Heart right ventricle (tissue), 16 donors: ENCODE measurements at regions not wholly inside any gene's neighbourhood (a gene's known extent, or its start where the extent isn't known, plus 50 kb on each side); places are given as distances from the start of the nearest gene placed in this dataset.

Source experiments
- ATAC-seq, 8 donors: fragments of 200-7000 bp; cut with Tn5 transposase; one replicate each; pipeline ENCODE4 v1.9.1; 2020; ENCODE audit warnings: mild to moderate bottlenecking in 8 of 8, moderate library complexity in 8 of 8, moderate number of reproducible peaks in 1 of 8
- DNase-seq, 2 donors: peaks; one replicate each; pipeline ENCODE4 v3.0.0-alpha.2; 2020
- H3K27ac ChIP-seq, 10 donors: fragments of 200-600 bp; sonication (generic) in 2 of 10; one replicate each; pipeline versions ENCODE4 v1.5.0 to v1.8.0; 2020 to 2022; ENCODE audit warnings: mild to moderate bottlenecking in 3 of 10
- H3K27me3 ChIP-seq, 7 donors: fragments of 200-600 bp; one replicate each; pipeline ENCODE4 v1.8.0; 2021 to 2022; ENCODE audit warnings: mild to moderate bottlenecking in 2 of 7
- H3K36me3 ChIP-seq, 9 donors: fragments of 200-600 bp; sonication (generic) in 1 of 9; one replicate each; pipeline versions ENCODE4 v1.5.0 to v1.8.0; 2020 to 2022; ENCODE audit warnings: mild to moderate bottlenecking in 2 of 9
- H3K4me1 ChIP-seq, 9 donors: fragments of 200-600 bp; sonication (generic) in 1 of 9; one replicate each; pipeline versions ENCODE4 v1.5.0 to v1.8.0; 2020 to 2022; ENCODE audit warnings: mild to moderate bottlenecking in 4 of 9
- H3K4me3 ChIP-seq, 10 donors: fragments of 200-600 bp; sonication (generic) in 2 of 10; one replicate each; pipeline versions ENCODE4 v1.5.0 to v1.8.0; 2020 to 2022; ENCODE audit warnings: mild to moderate bottlenecking in 7 of 10, moderate library complexity in 2 of 10
- H3K9me3 ChIP-seq, 11 donors: fragments of 200-600 bp in 10 of 11; sonication (generic) in 2 of 11; one replicate each; pipeline versions ENCODE4 v1.5.0 to v1.8.0; 2013 to 2022; ENCODE audit warnings: mild to moderate bottlenecking in 2 of 11, control low read depth in 1 of 11, moderate library complexity in 1 of 11
- WGBS, 2 donors: extraction: QIAGEN DNeasy Blood & Tissue Kit; methylation state at CpG; one replicate each; pipeline ENCODE4 v1.1.7; 2013; ENCODE audit warnings: inconsistent platforms in 1 of 2; 5-methylcytosine and 5-hydroxymethylcytosine counted together
- intact Hi-C, 10 donors: fragments of 100-400 bp; cut with DNase I; formaldehyde crosslinking; loops; one replicate each; pipeline versions ENCODE4 v1.11.1 to v1.14.2; 2022
- TF ChIP-seq, protein P1 (sequence below), 9 donors: fragments of 200-600 bp; sonication (generic) in 2 of 9; IDR thresholded peaks; one replicate each; pipeline versions ENCODE4 v1.5.0 to v1.8.0; 2021 to 2022; ENCODE audit warnings: antibody characterized with exemption in 9 of 9, mild to moderate bottlenecking in 5 of 9, moderate library complexity in 1 of 9
- donor health status: Arrhythmogenic right ventricular cardiomyopathy.
- donor health status: ischemic (EF 13 %, LVEDD 7.1; RV severe dilation, severe dysfunction).
- donor health status: healthy with polysubstance abuse.
- donor health status: DM: no; HTN: yes; CAD: no.
- donor health status: DM: no; HTN: no; CAD: no.
- donor health status: ischemic (EF 25% LVEDD 6.9; RV normal size, moderate dysfunction).
- donor health status: ischemic (EF 25% LVEDD 5.7; RV mildly dilated, moderate dysfunction).
- donor health status: healthy.
- donor health status: DM: yes; HTN: yes; CAD: no.
- donor health status: Ischemic cardiomyopathy.
- donor health status: ischemic (EF 35%, LVEDD 5.7; RV mildly dilated, moderate dysfunction).
- donor health status: nonischemic (EF 11% LVEDD 7.7; RV severe dilation, severe dysfunction).
- donor health status: DM: yes; HTN: yes; CAD: no.
- donor health status: PGD.
- donor health status: ischemic (EF 29% LVEDD 5.4; RV normal size, mild dysfunction).
- donor health status: nonischemic (EF 23%, LVEDD 6.1; RV moderate dilation, normal function).

DNA sequence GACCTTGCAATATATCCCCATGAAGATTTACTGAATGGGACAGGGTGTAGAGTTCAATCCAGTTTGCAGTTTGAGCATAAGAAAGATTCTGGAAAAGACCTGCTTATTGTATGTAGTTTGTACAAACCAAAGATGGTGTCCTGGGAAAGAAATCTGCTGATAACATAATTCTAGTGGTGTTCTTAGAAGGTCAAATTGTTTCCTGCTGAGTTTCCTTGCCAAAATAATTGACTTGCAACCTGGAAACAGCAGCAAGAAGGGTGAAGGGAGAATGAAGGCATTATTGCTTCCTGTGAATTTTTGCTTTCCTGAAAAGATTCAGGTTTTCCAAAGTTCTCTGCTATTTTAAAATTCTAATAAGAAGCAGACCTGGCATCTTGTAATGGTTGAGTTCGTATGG is 222.9 kb downstream of the KIF20B start:
- ATAC-seq: no peak
- Histone ChIP-seq H3K36me3 (no peaks in the 10 kb centered on the region), H3K27ac (no peak overlapping the region), H3K4me1 (no peaks in the 10 kb centered on the region), H3K4me3 (no peak overlapping the region), H3K9me3 (no peaks in the 10 kb centered on the region), H3K27me3 (no peaks in the 10 kb centered on the region)
- 69 to 71% methylated on average over 1 of the region's 1 CpG for WGBS, 2 donors
- no peak for DNase-seq
- intact Hi-C loops: no loop called here
- TF ChIP-seq, protein P1, sequence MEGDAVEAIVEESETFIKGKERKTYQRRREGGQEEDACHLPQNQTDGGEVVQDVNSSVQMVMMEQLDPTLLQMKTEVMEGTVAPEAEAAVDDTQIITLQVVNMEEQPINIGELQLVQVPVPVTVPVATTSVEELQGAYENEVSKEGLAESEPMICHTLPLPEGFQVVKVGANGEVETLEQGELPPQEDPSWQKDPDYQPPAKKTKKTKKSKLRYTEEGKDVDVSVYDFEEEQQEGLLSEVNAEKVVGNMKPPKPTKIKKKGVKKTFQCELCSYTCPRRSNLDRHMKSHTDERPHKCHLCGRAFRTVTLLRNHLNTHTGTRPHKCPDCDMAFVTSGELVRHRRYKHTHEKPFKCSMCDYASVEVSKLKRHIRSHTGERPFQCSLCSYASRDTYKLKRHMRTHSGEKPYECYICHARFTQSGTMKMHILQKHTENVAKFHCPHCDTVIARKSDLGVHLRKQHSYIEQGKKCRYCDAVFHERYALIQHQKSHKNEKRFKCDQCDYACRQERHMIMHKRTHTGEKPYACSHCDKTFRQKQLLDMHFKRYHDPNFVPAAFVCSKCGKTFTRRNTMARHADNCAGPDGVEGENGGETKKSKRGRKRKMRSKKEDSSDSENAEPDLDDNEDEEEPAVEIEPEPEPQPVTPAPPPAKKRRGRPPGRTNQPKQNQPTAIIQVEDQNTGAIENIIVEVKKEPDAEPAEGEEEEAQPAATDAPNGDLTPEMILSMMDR (IDR thresholded peaks at IDR 0.05): no peak

GRCh38 chr10:89926736-89927135 is 225.3 kb downstream of the KIF20B start:
- no peak overlapping the region for H3K27ac ChIP-seq
- no peaks in the 10 kb centered on the region for H3K4me1 ChIP-seq
- no peaks in the 10 kb centered on the region for H3K27me3 ChIP-seq
- ATAC-seq (no peak), DNase-seq (no peak)
- TF ChIP-seq, protein P1 (IDR thresholded peaks at IDR 0.05): no peak
- H3K4me3 ChIP-seq: no peak overlapping the region
- no peaks in the 10 kb centered on the region for H3K36me3 ChIP-seq
- H3K9me3 ChIP-seq: peaks cover 0 to 8% (median 0%) of the 10 kb centered on the region in 11 donors
- 94 to 95% methylated on average over 2 of the region's 2 CpGs for WGBS, 2 donors
- intact Hi-C loops: no loop called here

DNA sequence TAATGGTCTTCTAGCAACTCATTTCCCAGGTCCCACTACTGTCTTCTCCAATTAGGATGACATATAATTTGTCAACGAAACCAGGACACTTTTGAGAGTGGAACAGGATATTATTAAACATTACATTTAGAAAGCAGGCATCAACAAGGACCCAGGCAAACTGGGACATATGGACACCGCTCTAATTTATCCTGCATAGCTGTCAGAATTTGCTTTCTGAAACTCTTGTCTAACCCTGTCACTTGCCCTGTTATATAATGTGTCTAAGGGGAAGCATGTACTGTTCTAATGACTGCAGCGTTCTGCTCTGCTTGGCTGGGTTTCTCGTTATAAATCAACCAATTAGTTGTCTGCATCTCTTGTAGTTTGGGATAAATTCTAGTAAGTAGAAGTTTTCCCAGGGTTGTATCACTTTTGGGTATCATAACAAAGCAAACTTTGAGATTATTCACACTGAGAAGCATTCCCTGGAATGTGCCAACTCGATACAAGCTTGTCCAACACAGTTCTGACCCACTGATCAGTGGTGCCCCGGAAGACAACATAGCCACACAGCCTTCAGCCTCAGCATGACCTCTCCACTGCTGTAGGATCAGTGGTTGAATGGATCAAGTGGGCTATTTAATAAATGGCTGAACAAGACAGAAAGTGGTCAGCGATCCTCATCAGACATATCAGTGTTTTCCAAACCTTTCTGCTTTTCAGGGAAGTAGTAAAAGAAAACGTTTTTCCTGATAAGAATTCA is 228.1 kb downstream of the KIF20B start:
- peaks cover 0 to 8% (median 0%) of the 10 kb centered on the region in 11 donors for H3K9me3 ChIP-seq
- H3K27ac ChIP-seq: no peak overlapping the region
- H3K4me3 ChIP-seq: no peak overlapping the region
- no peaks in the 10 kb centered on the region for H3K36me3 ChIP-seq
- 70 to 73% methylated on average over 8 of the region's 8 CpGs for whole genome bisulfite sequencing, 2 donors
- TF ChIP-seq, protein P1 (IDR thresholded peaks at IDR 0.05): no peak
- intact Hi-C loops: no loop called here
- DNase-seq (no peak), ATAC-seq (no peak)
- H3K27me3 ChIP-seq: no peaks in the 10 kb centered on the region
- H3K4me1 ChIP-seq: no peaks in the 10 kb centered on the region

- TF ChIP-seq, protein P1 (IDR thresholded peaks at IDR 0.05): no peak
- WGBS, 2 donors: 86 to 90% methylated on average over 3 of the region's 3 CpGs
- Histone ChIP-seq H3K36me3 (no peaks in the 10 kb centered on the region), H3K27me3 (no peaks in the 10 kb centered on the region), H3K4me3 (no peak overlapping the region), H3K4me1 (no peaks in the 10 kb centered on the region), H3K27ac (no peak overlapping the region), H3K9me3 (peaks cover 0 to 20% (median 0%) of the 10 kb centered on the region in 11 donors)
- intact Hi-C loops: no loop called here
- no peak for ATAC-seq
- DNase-seq: no peak
Measured at GRCh38 chr10:89937494-89937893, 236.1 kb downstream of the KIF20B start.
